Memory B cell (primary cell): ENCODE measurements at regions not wholly inside any gene's neighbourhood (a gene's known extent, or its start where the extent isn't known, plus 50 kb on each side); places are given as distances from the start of the nearest gene placed in this dataset.

Source experiments
- ATAC-seq: fragments of 150-1000 bp; cut with Tn5 transposase; 2 replicates; pipeline ENCODE4 v1.10.0; 2021; ENCODE audit warnings: low read depth, mild to moderate bottlenecking, moderate library complexity
- DNase-seq, 2 donors: peaks; one replicate each; pipeline ENCODE4 v3.0.0; 2022; ENCODE audit warnings: low spot score in 2 of 2
- H3K27ac Mint-ChIP-seq: one replicate; pipeline ENCODE4 v1.8.0; 2022; ENCODE audit warnings: mild to moderate bottlenecking, moderate library complexity, mixed read lengths
- H3K27me3 Mint-ChIP-seq: one replicate; pipeline ENCODE4 v1.8.0; 2022; ENCODE audit warnings: mixed read lengths
- H3K36me3 Mint-ChIP-seq: one replicate; pipeline ENCODE4 v1.8.0; 2022; ENCODE audit warnings: mild to moderate bottlenecking, mixed read lengths
- H3K4me1 Mint-ChIP-seq: one replicate; pipeline ENCODE4 v1.8.0; 2022; ENCODE audit warnings: mixed read lengths
- H3K4me3 Mint-ChIP-seq: one replicate; pipeline ENCODE4 v1.8.0; 2022; ENCODE audit warnings: mild to moderate bottlenecking, moderate library complexity, mixed read lengths
- H3K9me3 Mint-ChIP-seq: one replicate; pipeline ENCODE4 v1.8.0; 2022; ENCODE audit warnings: mixed read lengths

DNA sequence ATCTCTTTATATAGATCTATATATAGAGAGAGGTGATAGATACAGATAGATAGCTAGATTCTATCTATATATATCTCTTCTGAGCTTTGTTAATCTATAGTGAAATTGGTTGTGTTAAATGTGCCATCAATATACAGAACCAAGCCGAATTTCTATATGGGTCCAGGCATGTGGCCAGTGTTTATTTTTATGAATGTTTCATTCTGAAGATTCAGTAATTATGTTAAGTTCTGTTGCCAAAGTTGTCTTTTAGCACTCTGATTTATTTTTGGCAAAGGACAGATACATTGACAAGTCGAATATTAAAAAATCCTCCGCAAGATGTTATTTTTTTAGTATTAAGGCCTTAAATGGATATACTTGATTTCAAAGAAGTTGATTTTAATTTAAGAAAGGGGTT lies 190.4 kb upstream of the HTR2A start:
- Mint-ChIP-seq H3K27me3 (peaks cover 2% of the 10 kb centered on the region), H3K27ac (no peak overlapping the region), H3K4me1 (no peaks in the 10 kb centered on the region), H3K4me3 (no peak overlapping the region), H3K9me3 (no peaks in the 10 kb centered on the region), H3K36me3 (no peaks in the 10 kb centered on the region)
- ATAC-seq, result no peak
- DNase-seq, result no peak

DNA sequence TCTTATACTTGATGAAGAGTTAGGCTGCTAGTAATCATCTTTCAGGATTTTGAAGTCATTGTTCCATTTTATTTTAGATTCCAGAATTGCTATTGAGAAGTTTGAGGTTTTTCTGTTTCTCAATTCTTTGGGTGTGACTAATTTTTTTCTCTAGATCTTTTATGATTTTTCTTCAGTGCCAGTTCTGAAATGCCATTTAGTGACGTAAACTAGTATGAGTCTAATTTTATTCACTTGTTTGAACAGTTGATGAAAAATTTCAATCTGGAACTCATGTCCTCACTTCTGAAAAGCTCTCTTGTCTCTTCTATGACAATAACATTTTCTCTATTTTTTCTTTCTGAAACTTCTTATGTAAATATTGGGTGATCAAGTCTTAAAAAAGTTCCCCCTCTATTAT lies 188.5 kb upstream of the HTR2A start:
- Mint-ChIP-seq H3K4me1 (no peaks in the 10 kb centered on the region), H3K27ac (no peak overlapping the region), H3K9me3 (no peaks in the 10 kb centered on the region), H3K27me3 (peaks cover 2% of the 10 kb centered on the region), H3K36me3 (no peaks in the 10 kb centered on the region), H3K4me3 (no peak overlapping the region)
- DNase-seq (no peak), ATAC-seq (no peak)

DNA sequence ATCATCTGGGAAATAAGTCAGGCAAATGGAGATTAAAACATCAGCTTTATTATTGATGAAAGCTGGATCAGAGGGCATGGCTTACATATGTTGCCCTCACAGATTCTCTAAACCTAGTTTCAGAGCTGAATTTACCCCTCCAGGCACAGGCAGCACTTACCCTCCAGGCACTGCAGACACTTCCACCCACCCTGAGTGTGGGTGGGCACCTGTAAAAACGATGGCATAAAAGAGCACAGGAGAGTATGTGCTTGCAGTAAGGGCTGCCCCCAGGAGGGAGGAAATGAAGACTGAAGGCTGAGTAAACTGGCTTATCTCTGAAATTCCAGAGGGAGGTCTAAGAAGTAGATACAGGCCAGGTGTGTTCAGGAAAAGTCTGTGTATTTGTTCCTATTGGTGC lies 185.0 kb upstream of the HTR2A start:
- H3K27ac Mint-ChIP-seq, result no peak overlapping the region
- H3K4me1 Mint-ChIP-seq, result no peaks in the 10 kb centered on the region
- DNase-seq (no peak), ATAC-seq (no peak)
- no peaks in the 10 kb centered on the region for H3K27me3 Mint-ChIP-seq
- no peaks in the 10 kb centered on the region for H3K36me3 Mint-ChIP-seq
- H3K4me3 Mint-ChIP-seq, result no peak overlapping the region
- no peaks in the 10 kb centered on the region for H3K9me3 Mint-ChIP-seq

DNA sequence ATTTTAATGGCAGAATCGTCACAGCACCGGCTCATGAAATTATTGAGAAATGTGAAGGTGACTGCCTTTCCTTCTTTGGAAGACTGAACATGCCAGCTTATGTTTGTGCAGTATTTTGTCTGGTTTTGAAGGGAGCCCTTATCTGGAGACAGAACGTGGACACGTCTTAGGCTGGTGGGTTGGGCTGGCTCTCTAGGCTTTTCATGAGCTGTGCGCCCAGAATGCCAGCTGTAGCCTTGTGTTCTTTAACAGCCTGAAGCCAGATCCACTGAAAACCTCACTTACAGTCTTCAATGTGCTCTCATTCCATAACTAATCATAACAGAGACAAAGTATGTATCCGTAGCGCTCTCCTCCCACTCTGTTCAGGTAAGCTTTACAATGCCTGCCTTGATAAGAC lies 184.4 kb upstream of the HTR2A start:
- Mint-ChIP-seq H3K9me3 (peaks cover under 1% of the 10 kb centered on the region), H3K4me1 (no peaks in the 10 kb centered on the region), H3K27ac (no peak overlapping the region), H3K27me3 (no peaks in the 10 kb centered on the region), H3K36me3 (no peaks in the 10 kb centered on the region), H3K4me3 (no peak overlapping the region)
- no peak for ATAC-seq
- no peak for DNase-seq

DNA sequence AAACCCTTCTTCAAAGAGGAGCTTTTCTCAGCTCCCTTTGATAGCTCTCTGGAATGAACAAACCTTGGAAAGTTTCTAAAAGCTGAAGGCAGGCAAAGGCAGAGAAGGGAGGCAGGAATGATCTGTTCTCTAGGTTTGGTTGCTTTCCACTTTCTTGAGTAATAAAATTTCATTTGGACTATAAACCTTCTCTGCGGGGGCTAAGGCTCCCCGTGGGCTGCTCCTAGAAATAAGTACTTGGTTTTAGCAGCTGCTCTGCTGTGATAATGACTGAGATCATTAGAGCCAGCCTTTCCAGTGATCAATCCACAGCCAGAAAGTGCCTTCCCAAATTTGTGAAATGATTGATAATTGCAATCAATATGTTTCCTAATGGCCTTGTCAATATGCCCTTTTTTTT lies 183.8 kb upstream of the HTR2A start:
- Mint-ChIP-seq H3K27me3 (no peaks in the 10 kb centered on the region), H3K9me3 (peaks cover 1% of the 10 kb centered on the region), H3K4me3 (no peak overlapping the region), H3K4me1 (no peaks in the 10 kb centered on the region), H3K36me3 (no peaks in the 10 kb centered on the region), H3K27ac (no peak overlapping the region)
- no peak for DNase-seq
- no peak for ATAC-seq

DNA sequence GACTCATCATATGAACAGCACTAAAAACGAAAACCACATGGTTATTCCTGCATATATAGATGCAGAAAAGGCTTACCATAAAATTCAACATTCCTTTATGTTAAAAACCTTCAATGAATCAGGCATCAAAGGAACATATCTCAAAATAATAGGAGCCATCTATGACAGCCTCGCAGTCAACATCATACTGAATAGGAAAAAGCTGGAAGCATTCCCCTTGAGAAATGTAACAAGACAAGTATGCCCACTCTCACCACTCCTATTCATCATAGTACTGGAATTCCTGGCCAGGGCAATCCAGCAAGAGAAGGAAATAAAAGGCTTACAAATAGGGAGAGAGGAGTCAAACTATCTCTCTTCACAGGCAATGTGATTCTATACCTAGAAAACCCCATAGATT lies 179.6 kb upstream of the HTR2A start:
- peaks cover 4% of the 10 kb centered on the region for H3K36me3 Mint-ChIP-seq
- no peaks in the 10 kb centered on the region for H3K4me1 Mint-ChIP-seq
- H3K4me3 Mint-ChIP-seq, result no peak overlapping the region
- no peak for ATAC-seq
- peaks cover 9% of the 10 kb centered on the region for H3K9me3 Mint-ChIP-seq
- H3K27me3 Mint-ChIP-seq, result no peaks in the 10 kb centered on the region
- no peak overlapping the region for H3K27ac Mint-ChIP-seq
- DNase-seq, result no peak

DNA sequence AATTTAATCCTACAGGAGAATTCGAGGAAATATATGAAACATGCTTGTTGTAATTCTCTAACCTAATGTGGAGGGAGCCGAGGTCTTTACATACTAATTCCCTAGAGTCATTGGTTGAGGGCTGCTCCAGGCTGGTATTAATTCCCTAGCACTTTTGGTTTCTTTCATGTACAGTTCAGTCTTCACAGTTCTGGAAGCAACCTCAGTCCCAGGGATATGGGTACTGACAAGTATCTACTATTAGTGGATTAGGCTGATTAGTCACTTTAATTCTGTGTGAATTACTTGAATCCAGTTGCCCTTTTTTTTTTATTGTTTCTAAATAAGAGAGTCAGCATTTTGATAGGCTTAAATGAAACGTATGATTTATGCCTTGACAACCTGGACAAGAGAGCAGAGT lies 172.3 kb upstream of the HTR2A start:
- Mint-ChIP-seq H3K27ac (no peak overlapping the region), H3K4me1 (no peaks in the 10 kb centered on the region), H3K36me3 (peaks cover 1% of the 10 kb centered on the region), H3K4me3 (no peak overlapping the region), H3K9me3 (peaks cover under 1% of the 10 kb centered on the region), H3K27me3 (peaks cover 12% of the 10 kb centered on the region)
- ATAC-seq, result no peak
- no peak for DNase-seq

DNA sequence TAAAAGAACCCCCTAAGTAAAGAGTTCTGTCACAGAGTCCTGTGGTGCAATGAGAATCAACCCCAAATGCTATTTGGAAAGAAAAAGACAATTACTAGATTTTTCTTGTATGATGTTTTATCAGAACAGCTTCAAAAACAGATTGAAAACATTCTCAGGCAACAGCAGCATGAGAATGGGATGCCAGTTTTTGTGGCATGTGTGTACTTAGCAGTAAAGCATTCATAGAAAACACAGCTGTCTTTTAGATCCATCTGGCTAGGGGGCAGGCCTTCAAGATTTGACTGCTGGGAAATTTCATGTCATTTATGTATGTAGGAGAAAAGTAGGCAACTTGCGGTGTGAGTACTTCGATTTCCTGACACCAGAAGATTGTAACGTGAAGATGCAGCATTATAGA lies 170.5 kb upstream of the HTR2A start:
- H3K4me3 Mint-ChIP-seq, result no peak overlapping the region
- peaks cover 6% of the 10 kb centered on the region for H3K9me3 Mint-ChIP-seq
- H3K27ac Mint-ChIP-seq, result no peak overlapping the region
- peaks cover 1% of the 10 kb centered on the region for H3K36me3 Mint-ChIP-seq
- no peaks in the 10 kb centered on the region for H3K4me1 Mint-ChIP-seq
- no peak for ATAC-seq
- DNase-seq, result no peak
- peaks cover 12% of the 10 kb centered on the region for H3K27me3 Mint-ChIP-seq

DNA sequence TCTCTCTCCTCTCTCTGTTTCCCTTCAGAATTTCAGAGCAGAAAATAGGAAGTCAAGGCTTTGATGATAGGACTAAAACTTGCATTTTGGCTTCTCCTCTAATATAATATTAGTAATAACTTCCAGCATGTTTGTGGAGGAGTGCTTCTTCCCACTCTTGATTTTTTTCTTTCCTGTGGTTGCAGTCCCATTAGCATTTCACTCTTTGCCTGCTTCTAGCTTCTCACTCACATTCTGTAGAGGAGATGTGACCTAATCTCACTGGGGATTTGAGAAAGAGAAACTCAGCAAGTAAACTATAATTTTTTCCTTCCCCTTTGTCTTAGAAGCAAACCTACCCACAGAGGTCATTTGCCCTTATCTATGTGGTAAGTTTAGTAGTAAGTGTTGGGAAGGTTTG lies 169.4 kb upstream of the HTR2A start:
- H3K27ac Mint-ChIP-seq, result no peak overlapping the region
- DNase-seq (no peak), ATAC-seq (no peak)
- no peak overlapping the region for H3K4me3 Mint-ChIP-seq
- no peaks in the 10 kb centered on the region for H3K4me1 Mint-ChIP-seq
- H3K9me3 Mint-ChIP-seq, result peaks cover 9% of the 10 kb centered on the region
- peaks cover 10% of the 10 kb centered on the region for H3K27me3 Mint-ChIP-seq
- H3K36me3 Mint-ChIP-seq, result peaks cover 1% of the 10 kb centered on the region

DNA sequence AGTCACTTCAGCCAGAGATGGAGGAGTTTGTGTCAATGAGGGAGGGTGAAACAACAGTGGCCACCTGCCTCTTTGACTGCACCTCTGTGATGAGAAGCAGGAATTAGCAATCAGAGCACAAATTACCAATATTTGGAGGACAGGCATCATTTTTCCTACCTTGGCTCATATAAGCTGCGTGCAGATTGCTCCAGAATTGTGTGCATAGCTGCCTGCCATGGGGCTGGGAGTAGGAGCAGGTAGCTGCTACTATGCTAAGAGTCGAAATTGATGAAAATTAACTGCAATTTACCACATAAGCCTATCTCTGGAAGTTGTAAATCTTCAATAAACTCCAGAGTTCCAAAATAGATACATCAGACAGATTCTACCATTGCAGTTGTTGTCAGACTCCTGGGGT lies 167.5 kb upstream of the HTR2A start:
- Mint-ChIP-seq H3K27me3 (peaks cover 7% of the 10 kb centered on the region), H3K27ac (no peak overlapping the region), H3K9me3 (peaks cover 14% of the 10 kb centered on the region), H3K4me3 (no peak overlapping the region), H3K4me1 (no peaks in the 10 kb centered on the region), H3K36me3 (peaks cover 1% of the 10 kb centered on the region)
- ATAC-seq, result no peak
- no peak for DNase-seq

DNA sequence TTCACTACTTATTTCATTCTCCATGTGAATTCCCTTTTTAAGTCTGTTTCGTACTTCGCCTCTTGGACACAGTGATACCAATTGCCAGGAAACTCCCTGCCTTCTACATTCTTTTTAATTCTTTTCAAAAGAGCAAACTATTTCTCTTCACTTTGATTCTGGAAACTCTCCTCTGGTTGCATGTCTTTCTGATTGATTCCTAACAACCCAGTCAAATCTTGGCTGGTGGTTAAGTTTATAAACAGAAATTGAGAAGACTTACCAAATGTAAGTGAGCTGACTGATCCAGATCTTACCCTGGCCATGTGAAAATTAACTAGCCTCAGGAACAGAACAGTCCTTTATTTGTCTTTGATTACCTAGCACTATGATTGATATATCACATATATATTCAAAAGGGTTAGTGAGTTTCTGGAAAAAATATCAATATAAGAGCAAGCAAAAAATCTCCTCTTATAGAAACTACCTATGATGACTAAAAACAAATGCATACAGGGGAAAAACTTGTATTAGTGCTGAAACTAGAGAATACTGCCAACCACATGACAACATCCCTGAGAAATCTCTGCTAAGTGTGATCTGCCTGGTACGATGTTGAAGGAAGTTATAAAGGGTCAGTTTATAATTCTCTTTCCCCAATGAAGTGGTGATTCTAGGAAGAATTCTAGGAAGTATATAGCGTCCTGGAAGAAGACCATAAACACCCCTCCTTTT lies 152.6 kb upstream of the HTR2A start:
- Mint-ChIP-seq H3K27me3 (peaks cover 5% of the 10 kb centered on the region), H3K36me3 (peaks cover 2% of the 10 kb centered on the region), H3K27ac (no peak overlapping the region), H3K9me3 (peaks cover 7% of the 10 kb centered on the region), H3K4me1 (no peaks in the 10 kb centered on the region), H3K4me3 (no peak overlapping the region)
- no peak for ATAC-seq
- no peak for DNase-seq

DNA sequence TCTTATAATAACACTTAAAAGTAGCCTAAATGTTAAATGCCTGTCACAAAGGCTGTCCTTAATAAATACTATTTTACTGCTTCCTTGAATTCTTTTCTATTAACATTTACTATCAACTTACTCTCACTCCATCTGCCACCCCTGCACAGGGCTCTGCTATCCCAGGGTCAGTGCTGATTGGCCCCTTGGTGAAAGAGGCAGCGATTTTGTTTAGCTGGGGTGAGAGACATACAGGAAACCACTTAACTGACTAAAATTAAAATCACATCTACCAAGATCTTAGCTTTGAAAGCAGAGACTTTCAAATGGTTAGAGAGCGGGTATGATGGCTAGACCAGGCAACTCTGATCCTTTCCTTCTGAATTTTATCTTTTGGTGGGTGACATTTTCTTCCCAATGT lies 149.9 kb upstream of the HTR2A start:
- Mint-ChIP-seq H3K9me3 (peaks cover 7% of the 10 kb centered on the region), H3K4me1 (no peaks in the 10 kb centered on the region), H3K36me3 (peaks cover 2% of the 10 kb centered on the region), H3K4me3 (no peak overlapping the region), H3K27me3 (peaks cover 10% of the 10 kb centered on the region), H3K27ac (no peak overlapping the region)
- DNase-seq (no peak), ATAC-seq (no peak)

DNA sequence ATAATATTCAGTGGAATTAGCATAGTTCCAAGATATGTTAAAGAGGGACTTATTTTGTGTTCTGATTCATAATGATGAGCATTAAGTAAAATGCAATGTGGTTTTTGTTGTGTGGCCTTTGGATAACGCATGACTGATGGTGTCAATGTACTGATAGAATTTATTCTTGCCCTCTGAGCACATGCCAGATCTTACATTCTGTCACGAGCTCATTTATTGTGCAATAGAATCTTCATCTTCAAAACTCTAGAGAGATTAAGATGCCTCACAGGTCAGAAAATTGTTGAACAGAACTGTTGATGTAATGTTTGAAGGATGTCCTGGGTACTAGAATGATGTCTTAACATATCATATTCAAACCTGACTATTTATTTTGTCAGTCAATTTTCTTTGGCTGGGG lies 148.0 kb upstream of the HTR2A start:
- H3K4me3 Mint-ChIP-seq, result no peak overlapping the region
- DNase-seq (no peak), ATAC-seq (no peak)
- H3K9me3 Mint-ChIP-seq, result no peaks in the 10 kb centered on the region
- H3K4me1 Mint-ChIP-seq, result no peaks in the 10 kb centered on the region
- no peak overlapping the region for H3K27ac Mint-ChIP-seq
- peaks cover 12% of the 10 kb centered on the region for H3K27me3 Mint-ChIP-seq
- no peaks in the 10 kb centered on the region for H3K36me3 Mint-ChIP-seq

DNA sequence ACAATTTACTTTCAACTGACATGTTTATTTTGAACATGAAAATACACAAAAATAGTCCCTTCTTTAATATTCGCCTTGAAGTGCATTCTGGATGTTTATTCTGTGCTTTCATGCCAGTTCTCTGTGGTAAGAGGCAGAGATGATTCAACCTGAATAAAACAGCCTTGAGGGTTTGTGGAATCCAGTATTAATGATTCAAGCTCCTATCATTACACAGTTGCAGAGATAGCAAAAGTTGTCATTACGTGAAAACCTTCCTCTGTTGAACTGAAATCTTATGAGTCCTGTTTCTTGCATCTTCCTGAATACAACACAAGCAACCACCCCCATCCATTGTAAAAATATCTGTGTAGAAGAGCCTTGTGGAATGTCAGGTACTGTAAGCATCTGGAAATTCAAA lies 142.3 kb upstream of the HTR2A start:
- H3K4me3 Mint-ChIP-seq, result no peak overlapping the region
- peaks cover 7% of the 10 kb centered on the region for H3K27me3 Mint-ChIP-seq
- no peaks in the 10 kb centered on the region for H3K9me3 Mint-ChIP-seq
- DNase-seq, result no peak
- H3K4me1 Mint-ChIP-seq, result peaks cover 4% of the 10 kb centered on the region
- H3K27ac Mint-ChIP-seq, result no peak overlapping the region
- ATAC-seq, result no peak
- H3K36me3 Mint-ChIP-seq, result no peaks in the 10 kb centered on the region

DNA sequence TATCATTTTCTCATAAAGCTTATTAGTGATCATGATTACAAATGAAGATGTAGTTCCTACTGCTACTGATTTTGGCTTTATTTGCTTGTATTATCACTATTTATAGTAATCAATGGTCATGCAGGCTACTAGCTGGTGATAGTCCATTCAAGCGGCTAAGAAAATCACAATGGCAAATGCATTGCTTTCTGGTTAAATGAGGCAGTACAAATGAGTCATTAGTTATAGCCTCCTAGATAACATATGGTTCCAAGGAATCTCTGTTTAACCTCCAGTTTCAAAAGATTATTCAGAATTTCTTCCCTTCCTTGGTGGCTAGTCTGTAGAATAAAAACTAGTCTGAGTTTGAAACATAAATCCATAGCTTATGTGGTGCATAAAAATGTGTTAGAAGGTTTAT lies 141.3 kb upstream of the HTR2A start:
- no peak overlapping the region for H3K27ac Mint-ChIP-seq
- H3K36me3 Mint-ChIP-seq, result no peaks in the 10 kb centered on the region
- H3K27me3 Mint-ChIP-seq, result peaks cover 2% of the 10 kb centered on the region
- DNase-seq (no peak), ATAC-seq (no peak)
- H3K4me1 Mint-ChIP-seq, result peaks cover 4% of the 10 kb centered on the region
- no peak overlapping the region for H3K4me3 Mint-ChIP-seq
- H3K9me3 Mint-ChIP-seq, result no peaks in the 10 kb centered on the region
